AG04449 (cell line): ENCODE measurements at regions not wholly inside any gene's neighbourhood (a gene's known extent, or its start where the extent isn't known, plus 50 kb on each side); places are given as distances from the start of the nearest gene placed in this dataset.

Experiments used
- CTCF ChIA-PET: fragments of 350-600 bp; formaldehyde crosslinking; extraction: SDS; loops from one replicate; lab custom pipeline; 2021; ENCODE audit warnings: antibody characterized with exemption; lab: Yijun Ruan, JAX
- POLR2A ChIA-PET: fragments of 400-600, 350-600 bp; formaldehyde crosslinking; extraction: SDS; loops from one replicate; lab custom pipeline; 2020; ENCODE audit warnings: antibody characterized with exemption, inconsistent platforms; lab: Yijun Ruan, JAX
- DNase-seq: peaks from one replicate; pipeline ENCODE4 v3.0.0-alpha.2; 2010; ENCODE audit warnings: low read depth, low spot score
- H3K4me3 ChIP-seq: 2 replicates; pipeline ENCODE4 v1.5.1; 2011; ENCODE audit warnings: low read depth, mild to moderate bottlenecking, control low read depth, low read length
- TF ChIP-seq, protein P1 (sequence below): IDR thresholded peaks from one replicate; pipeline ENCODE4 v1.5.1; 2011; ENCODE audit warnings: mild to moderate bottlenecking, moderate library complexity, low read length, control low read depth, inconsistent platforms; ENCODE audit not compliant: insufficient read depth; ENCODE audit errors: missing control alignments

DNA sequence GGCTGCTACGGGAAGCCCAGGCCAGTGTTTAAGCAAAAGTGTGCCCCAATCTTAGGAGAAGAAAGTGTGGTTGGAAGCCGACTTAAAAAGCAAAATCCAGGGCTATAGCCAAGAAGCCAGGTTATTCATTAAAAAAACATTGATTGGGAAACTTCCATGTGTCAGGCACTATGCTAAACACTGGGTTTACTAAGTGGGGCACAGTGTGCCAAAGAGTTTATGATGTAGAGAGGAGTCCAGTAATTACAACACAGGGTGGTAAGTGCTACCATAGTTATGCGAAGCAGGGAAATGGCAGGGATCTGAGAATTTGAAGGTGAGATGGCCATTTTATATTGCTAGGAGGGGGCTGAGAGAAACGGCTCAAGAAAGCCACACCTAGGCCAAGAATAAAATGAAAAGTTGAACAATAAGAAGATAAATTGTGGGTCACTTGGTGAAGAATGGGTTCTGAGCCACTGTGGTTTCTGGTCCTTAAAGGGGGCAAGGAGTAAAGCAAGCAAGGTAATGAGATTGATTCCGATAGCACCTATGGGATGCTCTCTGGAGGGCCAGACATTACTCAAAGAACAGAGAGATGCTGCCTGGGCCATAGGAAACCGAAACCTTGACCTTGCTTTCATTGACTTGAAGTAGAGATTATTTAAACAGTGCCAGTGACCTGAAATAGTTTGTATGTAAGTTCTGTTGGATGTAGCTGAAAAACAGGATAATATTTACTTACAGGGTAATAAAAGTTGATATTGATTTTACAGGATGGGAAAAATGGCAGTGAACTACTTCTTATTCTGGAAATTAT, 177.8 kb downstream of the GIPC2 start:
- CTCF ChIA-PET, result interaction anchor here (1.2 kb wide), 1 partner anchor 20 kb away, joined by 3 read pairs; no protein-coding TSS in a partner anchor
- POLR2A ChIA-PET, result no interaction called here
- DNase-seq, result peak; percentile 40
- TF ChIP-seq, protein P1, sequence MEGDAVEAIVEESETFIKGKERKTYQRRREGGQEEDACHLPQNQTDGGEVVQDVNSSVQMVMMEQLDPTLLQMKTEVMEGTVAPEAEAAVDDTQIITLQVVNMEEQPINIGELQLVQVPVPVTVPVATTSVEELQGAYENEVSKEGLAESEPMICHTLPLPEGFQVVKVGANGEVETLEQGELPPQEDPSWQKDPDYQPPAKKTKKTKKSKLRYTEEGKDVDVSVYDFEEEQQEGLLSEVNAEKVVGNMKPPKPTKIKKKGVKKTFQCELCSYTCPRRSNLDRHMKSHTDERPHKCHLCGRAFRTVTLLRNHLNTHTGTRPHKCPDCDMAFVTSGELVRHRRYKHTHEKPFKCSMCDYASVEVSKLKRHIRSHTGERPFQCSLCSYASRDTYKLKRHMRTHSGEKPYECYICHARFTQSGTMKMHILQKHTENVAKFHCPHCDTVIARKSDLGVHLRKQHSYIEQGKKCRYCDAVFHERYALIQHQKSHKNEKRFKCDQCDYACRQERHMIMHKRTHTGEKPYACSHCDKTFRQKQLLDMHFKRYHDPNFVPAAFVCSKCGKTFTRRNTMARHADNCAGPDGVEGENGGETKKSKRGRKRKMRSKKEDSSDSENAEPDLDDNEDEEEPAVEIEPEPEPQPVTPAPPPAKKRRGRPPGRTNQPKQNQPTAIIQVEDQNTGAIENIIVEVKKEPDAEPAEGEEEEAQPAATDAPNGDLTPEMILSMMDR, result no peak
- H3K4me3 ChIP-seq, result no peak overlapping the region

DNA sequence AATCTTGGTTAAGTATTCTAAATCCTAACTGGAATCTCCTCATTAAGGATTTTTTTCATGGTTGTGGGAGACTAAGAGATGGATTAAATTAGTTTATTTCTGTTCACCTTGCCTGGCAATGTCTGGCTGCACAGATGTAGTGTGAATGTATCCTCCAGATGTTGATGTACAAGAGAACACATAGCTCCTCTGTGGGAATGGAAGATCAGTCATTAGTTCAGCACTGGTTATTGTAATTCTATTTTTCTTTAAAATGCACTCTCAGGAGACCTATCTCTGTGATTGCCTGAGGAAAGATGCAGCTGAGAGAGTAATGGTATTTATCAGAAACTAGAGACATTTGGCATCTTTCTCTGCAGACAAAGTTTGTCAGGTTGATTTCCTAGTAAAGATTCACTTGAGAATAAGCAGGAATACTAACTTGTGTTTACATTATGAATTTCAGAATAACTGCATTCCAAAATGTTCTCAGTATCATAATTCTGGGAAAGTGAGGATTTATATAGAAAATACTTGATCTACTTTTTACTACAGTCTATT, 178.6 kb downstream of the GIPC2 start:
- no peak for DNase-seq
- no peak overlapping the region for H3K4me3 ChIP-seq
- ChIA-PET POLR2A (no interaction called here), CTCF (interaction anchor here (1.2 to 1.8 kb wide), 3 partner anchors 21 to 384 kb away, joined by 3 to 4 read pairs (median 3); no protein-coding TSS in a partner anchor)
- TF ChIP-seq, protein P1, result no peak

DNA sequence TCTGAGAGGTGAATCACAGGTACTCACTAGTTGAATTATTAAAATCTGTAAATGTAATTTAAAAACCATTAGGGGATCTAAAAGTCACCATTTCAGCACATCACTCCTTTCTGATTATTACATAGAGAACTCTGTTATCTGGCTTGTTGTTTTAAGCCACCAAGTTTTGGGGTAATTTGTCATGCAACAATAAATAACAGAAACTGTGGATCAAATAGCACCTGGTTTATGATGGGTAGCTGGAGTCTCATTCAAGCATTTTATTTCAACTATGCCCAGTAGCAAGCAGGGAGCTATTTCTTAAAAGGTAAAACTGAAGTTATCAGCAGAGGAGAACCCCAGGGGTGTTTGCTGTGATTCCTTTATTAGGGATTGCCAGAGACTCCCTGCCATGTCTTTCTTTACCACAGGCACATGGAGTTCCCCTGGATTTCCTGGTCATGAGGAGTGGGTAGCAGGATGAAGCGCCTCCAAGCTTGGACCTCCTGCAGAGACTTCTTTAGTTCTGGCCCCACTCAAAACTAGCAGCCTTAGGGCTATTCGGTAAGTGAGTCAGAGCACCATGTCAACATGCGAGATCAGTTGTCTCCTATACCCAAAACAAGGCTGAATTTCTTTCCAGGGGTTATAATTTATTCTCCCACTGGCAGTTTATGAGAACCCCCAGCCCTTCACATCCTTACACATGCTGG, 179.2 kb downstream of the GIPC2 start:
- ChIA-PET CTCF (interaction anchor here (0.9 to 1.8 kb wide), 4 partner anchors 22 to 383 kb away, joined by 3 to 4 read pairs (median 3); no protein-coding TSS in a partner anchor), POLR2A (no interaction called here)
- TF ChIP-seq, protein P1, result no peak
- no peak overlapping the region for H3K4me3 ChIP-seq
- no peak for DNase-seq

DNA sequence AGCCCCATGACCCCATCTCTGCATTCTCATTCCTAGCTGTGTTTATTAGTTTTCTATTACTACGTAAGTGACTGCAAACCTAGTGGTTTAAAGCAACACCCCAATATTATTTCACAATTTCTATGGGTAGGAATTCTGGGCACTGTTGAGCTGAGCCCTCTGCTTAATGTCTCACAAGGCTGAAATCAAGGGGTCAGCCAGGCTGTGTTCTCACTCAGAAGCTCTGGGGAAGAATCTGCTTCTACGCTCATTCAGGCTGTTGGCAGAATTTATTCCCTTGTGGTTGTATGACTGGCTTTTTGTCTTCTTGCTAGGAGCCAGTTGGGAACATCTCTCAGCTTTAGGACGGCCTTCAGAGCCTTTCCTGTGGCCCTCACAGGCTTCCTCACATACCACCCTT, 181.0 kb downstream of the GIPC2 start:
- ChIA-PET CTCF (no interaction called here), POLR2A (no interaction called here)
- no peak for DNase-seq
- no peak overlapping the region for H3K4me3 ChIP-seq
- TF ChIP-seq, protein P1, result no peak

DNA sequence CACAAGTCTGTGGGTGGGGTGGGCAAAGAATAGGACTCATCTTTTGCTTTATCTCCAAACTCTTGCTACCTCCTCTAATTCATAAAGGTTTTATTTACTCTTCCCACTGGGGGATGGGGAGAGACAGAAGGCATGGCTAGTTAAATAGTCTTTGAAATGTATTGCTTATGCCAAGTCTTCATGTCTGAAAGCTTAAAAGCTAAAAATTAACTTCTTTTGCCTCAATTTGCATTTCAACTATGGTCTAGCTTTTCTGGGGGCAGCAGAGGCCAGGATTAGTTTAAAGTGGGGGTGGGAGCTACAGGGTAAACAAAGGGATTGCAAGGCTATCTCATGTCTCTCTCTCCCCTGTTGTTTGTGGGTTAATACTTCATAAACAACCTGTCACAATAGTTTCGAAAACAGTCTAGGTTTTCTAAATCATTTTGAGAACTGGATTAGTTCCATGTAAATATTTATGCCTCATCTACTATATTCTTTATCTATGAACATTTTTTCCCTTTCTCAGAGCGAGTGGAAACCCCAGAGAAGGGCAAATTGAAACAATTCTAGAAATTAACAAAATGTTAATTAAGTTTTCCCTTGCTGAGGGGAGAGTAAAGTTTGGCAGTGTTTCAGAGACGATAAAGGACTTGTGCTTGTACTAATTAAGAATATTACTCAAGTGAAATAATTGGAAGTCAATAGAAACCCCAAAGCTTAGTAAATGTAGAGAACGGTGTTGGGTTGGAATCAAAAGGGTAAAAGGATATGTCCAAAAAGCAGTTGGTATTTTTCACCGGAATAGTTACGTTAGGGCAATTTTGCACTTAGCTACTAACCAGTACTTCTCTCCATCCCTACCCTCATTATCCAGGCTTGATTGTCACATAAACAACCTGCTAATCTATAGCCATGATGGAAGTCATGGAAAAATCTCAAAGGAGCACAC, 182.2 kb downstream of the GIPC2 start:
- TF ChIP-seq, protein P1, result no peak
- POLR2A ChIA-PET, result no interaction called here
- DNase-seq, result no peak
- CTCF ChIA-PET, result no interaction called here
- H3K4me3 ChIP-seq, result no peak overlapping the region
